ENCODE measurements at regions not wholly inside any gene's neighbourhood (a gene's known extent, or its start where the extent isn't known, plus 50 kb on each side); places are given as distances from the start of the nearest gene placed in this dataset.

DNA sequence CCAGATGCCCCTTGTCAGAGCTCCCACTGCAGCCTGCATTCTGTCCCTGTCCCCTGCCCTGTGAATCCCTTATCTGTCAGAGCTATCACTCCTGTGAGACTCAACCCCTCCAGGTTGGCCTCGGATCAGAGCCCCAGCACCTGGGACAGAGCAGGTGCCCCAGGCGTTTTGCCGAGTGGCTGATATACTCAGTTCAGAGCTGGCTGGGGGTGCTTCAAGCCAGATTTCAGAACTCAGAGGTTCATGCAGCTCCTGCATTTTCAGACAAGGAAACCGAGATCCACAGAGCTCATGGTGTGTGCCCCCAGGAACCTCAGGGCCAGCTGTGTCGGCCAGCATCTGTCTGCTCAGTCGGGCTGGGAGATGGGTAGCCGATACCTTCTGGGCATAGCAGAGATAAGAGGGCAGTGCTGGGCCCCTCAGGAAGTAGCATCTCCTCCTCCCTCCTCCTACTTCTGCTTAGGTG, 228.0 kb upstream of the RTL1 start:
- Histone ChIP-seq H3K4me1 (ENCODE audit: control insufficient read depth, insufficient read depth, low read length) (no peaks in the 10 kb centered on the region), H3K27me3 (ENCODE audit: control insufficient read depth, insufficient read depth, low read length) (peaks cover 21% of the 10 kb centered on the region), H3K9me3 (ENCODE audit: control insufficient read depth, insufficient read depth, low read length) (peaks cover 3% of the 10 kb centered on the region; the same call in 1 of the 2 replicates), H2AK5ac (ENCODE audit: low read depth, low read length) (no peak overlapping the region), H3K14ac (replicated peaks; ENCODE audit: low read depth, low read length) (no peak overlapping the region), H3K56ac (ENCODE audit: extremely low read depth, insufficient read depth, low read length) (no peak overlapping the region), H3K4me3 (ENCODE audit: insufficient read depth, low read depth, low read length) (no peak overlapping the region), H2BK15ac (ENCODE audit: low read depth, low read length) (no peak overlapping the region), H3K36me3 (ENCODE audit: control insufficient read depth, insufficient read depth, low read length) (no peaks in the 10 kb centered on the region), H4K8ac (ENCODE audit: low read depth in 2 of 2, low read length in 2 of 2) (no peak overlapping the region), H3K18ac (ENCODE audit: low read depth, low read length) (no peak overlapping the region), H2BK120ac (ENCODE audit: low read depth, low read length) (no peak overlapping the region), H2BK20ac (ENCODE audit: low read depth, low read length) (no peak overlapping the region), H3K4ac (ENCODE audit: low read depth, low read length) (no peak overlapping the region), H3K79me1 (ENCODE audit: low read depth in 1 of 2, low read length in 2 of 2) (no peaks in the 10 kb centered on the region), H4K5ac (ENCODE audit: low read depth, low read length) (no peak overlapping the region), H3K4me2 (ENCODE audit: low read depth, low read length) (no peak overlapping the region), H3K27ac (ENCODE audit: insufficient read depth, low read length) (no peak overlapping the region), H2AFZ (replicated peaks; ENCODE audit: low read length, poor library complexity) (no peak overlapping the region), H3K23ac (ENCODE audit: low read depth, low read length) (no peak overlapping the region), H4K91ac (ENCODE audit: insufficient read depth, low read depth, low read length) (no peak overlapping the region), H2BK5ac (ENCODE audit: low read depth, low read length, poor library complexity, severe bottlenecking) (no peak overlapping the region), H4K20me1 (ENCODE audit: insufficient read depth, low read length) (no peaks in the 10 kb centered on the region), H2AK9ac (replicated peaks; ENCODE audit: low read depth, low read length, poor library complexity) (no peak overlapping the region), H3K9ac (ENCODE audit: low read depth, low read length) (no peak overlapping the region), H3K9me1 (ENCODE audit: insufficient read depth, low read length) (no peaks in the 10 kb centered on the region)
- in situ Hi-C loops (cut with MboI; ENCODE audit: low sequenced_read_pairs), result no loop called here
- DNase-seq, result no peak
- dilution Hi-C loops (cut with HindIII; ENCODE audit: low sequenced_read_pairs, unreplicated experiment), result no loop called here
- intact Hi-C loops (cut with micrococcal nuclease), result no loop called here
- no peak for TF ChIP-seq MXI1 (IDR thresholded peaks at IDR 0.05; ENCODE audit: borderline replicate concordance, low read depth, low read length)
- BruUV-seq (replicated peaks), result no TSS peak
- CTCF ChIA-PET, result interaction anchor here (1.0 kb wide), 1 partner anchor 51 kb away, joined by 3 read pairs; no protein-coding TSS in a partner anchor
- no peak for ATAC-seq (ENCODE audit: low read depth)
- POLR2A ChIA-PET (ENCODE audit: unreplicated experiment), result no interaction called here
- WGBS, 2 experiments (ENCODE audit: extremely low coverage in 2 of 2, insufficient read length in 1 of 2), result 79% methylated on average over 2 of the region's 7 CpGs; no CpG with 5 or more reads in 1 of the 2 experiments
